ENCODE measurements at regions not wholly inside any gene's neighbourhood (a gene's known extent, or its start where the extent isn't known, plus 50 kb on each side); places are given as distances from the start of the nearest gene placed in this dataset.

DNA sequence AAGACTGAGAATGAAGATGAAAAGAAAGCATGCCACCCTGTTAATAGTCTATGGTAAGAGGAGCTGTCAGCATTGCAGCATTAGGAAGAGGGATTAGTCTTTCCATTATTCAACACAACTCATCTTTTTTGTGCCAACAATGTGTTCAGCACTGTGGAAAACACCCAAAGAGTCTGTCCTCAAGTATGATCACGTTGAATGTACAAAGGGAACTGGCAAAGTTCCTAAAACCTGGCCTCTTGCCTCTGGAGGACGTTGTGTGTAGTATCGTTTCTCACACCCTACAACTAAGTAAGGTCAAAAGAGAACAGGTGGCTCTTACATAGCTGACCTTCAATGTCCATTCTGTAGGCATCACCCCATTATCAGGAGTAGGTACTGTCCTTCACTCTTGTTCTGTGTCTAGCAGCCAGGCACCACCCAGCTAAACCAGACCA, 147.9 kb upstream of the THBS1 start:
- Histone ChIP-seq H4K20me1 (ENCODE audit: insufficient read depth) (no peaks in the 10 kb centered on the region), H3K9ac (ENCODE audit: low read length) (no peak overlapping the region), H3K36me3 (ENCODE audit: insufficient read depth, low read length) (no peaks in the 10 kb centered on the region), H3K9me3 (ENCODE audit: low read length) (no peaks in the 10 kb centered on the region), H3K27ac (ENCODE audit: low read length) (no peak overlapping the region), H3K4me3 (ENCODE audit: low read length) (no peak overlapping the region), H2AFZ (ENCODE audit: low read depth, low read length) (no peak overlapping the region), H3K79me2 (replicated peaks; ENCODE audit: insufficient read depth, low read length) (no peaks in the 10 kb centered on the region), H3K4me2 (ENCODE audit: low read length) (no peak overlapping the region), H3F3A (ENCODE audit: insufficient read depth, low read length, poor library complexity, severe bottlenecking) (no peaks in the 10 kb centered on the region), H3K27me3 (ENCODE audit: insufficient read depth, low read depth, low read length) (no peaks in the 10 kb centered on the region), H3K9me2 (ENCODE audit: insufficient read depth, low read length) (no peaks in the 10 kb centered on the region)
- TF ChIP-seq TAF1 (IDR thresholded peaks at IDR 0.05; ENCODE audit: low read depth) = no peak
- no peak for TF ChIP-seq RAD21 (conservative IDR thresholded peaks at IDR 0.05)
- TF ChIP-seq MXI1 (conservative IDR thresholded peaks at IDR 0.05; ENCODE audit: poor library complexity, severe bottlenecking) = no peak
- TF ChIP-seq EP300 (conservative IDR thresholded peaks at IDR 0.05; ENCODE audit: poor library complexity, severe bottlenecking) = no peak
- no peak for TF ChIP-seq SMC3 (conservative IDR thresholded peaks at IDR 0.05; ENCODE audit: poor library complexity)
- no peak for TF ChIP-seq REST (IDR thresholded peaks at IDR 0.05; ENCODE audit: borderline replicate concordance)
- no peak for TF ChIP-seq EZH2 (IDR thresholded peaks at IDR 0.05; ENCODE audit: borderline replicate concordance, insufficient read depth, low read length, poor library complexity, severe bottlenecking)
- TF ChIP-seq POLR2AphosphoS5 (IDR thresholded peaks at IDR 0.05) = no peak
- no peak for TF ChIP-seq CTCF (IDR thresholded peaks at IDR 0.05; ENCODE audit: poor library complexity, severe bottlenecking)

GRCh38 chr15:39433376-39433775, 147.5 kb upstream of the THBS1 start:
- Histone ChIP-seq H3K36me3 (ENCODE audit: insufficient read depth, low read length) (no peaks in the 10 kb centered on the region), H3K4me3 (ENCODE audit: low read length) (no peak overlapping the region), H3K4me2 (ENCODE audit: low read length) (no peak overlapping the region), H3F3A (ENCODE audit: insufficient read depth, low read length, poor library complexity, severe bottlenecking) (no peaks in the 10 kb centered on the region), H4K20me1 (ENCODE audit: insufficient read depth) (no peaks in the 10 kb centered on the region), H3K9me2 (ENCODE audit: insufficient read depth, low read length) (no peaks in the 10 kb centered on the region), H3K27me3 (ENCODE audit: insufficient read depth, low read depth, low read length) (no peaks in the 10 kb centered on the region), H2AFZ (ENCODE audit: low read depth, low read length) (no peak overlapping the region), H3K79me2 (replicated peaks; ENCODE audit: insufficient read depth, low read length) (no peaks in the 10 kb centered on the region), H3K27ac (ENCODE audit: low read length) (no peak overlapping the region), H3K9me3 (ENCODE audit: low read length) (no peaks in the 10 kb centered on the region), H3K9ac (ENCODE audit: low read length) (no peak overlapping the region)
- TF ChIP-seq EZH2 (IDR thresholded peaks at IDR 0.05; ENCODE audit: borderline replicate concordance, insufficient read depth, low read length, poor library complexity, severe bottlenecking) (no peak), REST (IDR thresholded peaks at IDR 0.05; ENCODE audit: borderline replicate concordance) (no peak), POLR2AphosphoS5 (IDR thresholded peaks at IDR 0.05) (no peak), CTCF (IDR thresholded peaks at IDR 0.05; ENCODE audit: poor library complexity, severe bottlenecking) (no peak), SMC3 (conservative IDR thresholded peaks at IDR 0.05; ENCODE audit: poor library complexity) (no peak), RAD21 (conservative IDR thresholded peaks at IDR 0.05) (no peak), TAF1 (IDR thresholded peaks at IDR 0.05; ENCODE audit: low read depth) (no peak), MXI1 (conservative IDR thresholded peaks at IDR 0.05; ENCODE audit: poor library complexity, severe bottlenecking) (no peak), EP300 (conservative IDR thresholded peaks at IDR 0.05; ENCODE audit: poor library complexity, severe bottlenecking) (no peak)
